ENCODE measurements at regions not wholly inside any gene's neighbourhood (a gene's known extent, or its start where the extent isn't known, plus 50 kb on each side); places are given as distances from the start of the nearest gene placed in this dataset.
"Not testable (repeated sequence)": the region's sequence is repeated elsewhere in the genome, so short reads cannot be mapped to it uniquely, and the experiment has no call there.

DNA sequence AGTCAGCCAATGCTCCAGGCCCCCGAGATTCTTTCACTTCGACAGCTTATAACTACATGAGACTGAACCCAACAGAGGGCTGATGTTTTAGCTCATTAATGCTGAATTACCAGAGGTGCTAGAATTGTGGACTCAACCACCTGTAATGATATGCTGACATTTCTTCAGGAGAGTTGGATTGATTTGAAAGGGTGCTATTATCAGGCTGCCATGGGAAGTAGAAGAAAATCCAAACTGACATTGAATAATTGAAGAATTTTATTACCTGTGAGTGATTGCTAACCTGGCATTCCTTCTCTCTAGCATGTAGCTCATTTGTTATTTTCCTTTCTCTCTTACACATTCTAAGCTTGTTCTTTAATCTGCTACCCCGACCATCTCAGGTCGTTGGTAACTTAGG is 488.8 kb downstream of the PID1 start:
- DNase-seq, result no peak

DNA sequence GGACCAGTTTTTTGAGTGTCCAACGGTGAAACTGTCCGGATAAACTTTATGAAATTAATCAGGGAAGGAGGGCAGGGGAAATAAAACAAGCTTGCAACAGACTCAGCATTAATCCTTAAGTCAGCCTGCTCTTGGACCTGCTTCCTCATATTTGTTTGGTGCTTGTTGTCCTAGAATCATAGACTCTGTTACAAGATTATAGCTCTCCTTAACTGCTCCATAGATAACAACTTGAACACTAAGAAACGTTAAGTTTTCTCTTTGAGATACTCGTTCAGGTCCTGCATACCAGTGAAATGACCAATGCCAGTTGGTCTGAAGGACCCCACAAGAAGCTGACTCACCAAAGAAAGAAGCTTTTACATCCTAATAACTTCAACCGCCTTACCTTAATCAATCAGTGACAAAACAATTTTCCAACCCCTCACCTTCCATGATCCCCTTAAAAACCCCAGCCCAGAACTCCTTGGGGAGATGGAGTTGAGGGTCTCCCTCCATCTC is 493.2 kb downstream of the PID1 start:
- no peak for DNase-seq

- DNase-seq, result no peak
Observed at GRCh38 chr2:228774548-228774947, 496.5 kb downstream of the PID1 start.

DNA sequence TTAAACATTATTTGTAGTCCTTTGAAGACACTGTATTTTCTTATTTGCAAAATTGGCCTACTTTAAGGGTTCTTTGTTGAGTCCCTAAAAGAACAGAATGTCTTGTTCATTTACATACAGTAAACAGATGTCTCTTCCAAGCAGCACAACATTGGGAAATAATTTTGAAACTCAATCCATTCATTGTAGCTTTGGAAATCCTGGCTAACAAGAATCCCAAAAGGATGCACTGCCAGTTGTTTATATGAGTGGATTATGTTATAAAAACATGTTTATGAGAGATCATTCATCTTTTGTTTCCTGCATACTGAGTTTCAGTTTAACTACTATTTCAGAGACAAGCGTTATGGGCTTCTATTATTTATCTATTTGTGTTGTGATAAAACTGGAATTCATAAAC is 499.3 kb downstream of the PID1 start:
- no peak for DNase-seq

GRCh38 chr2:228771315-228771714 is 499.8 kb downstream of the PID1 start:
- DNase-seq, result no peak

DNA sequence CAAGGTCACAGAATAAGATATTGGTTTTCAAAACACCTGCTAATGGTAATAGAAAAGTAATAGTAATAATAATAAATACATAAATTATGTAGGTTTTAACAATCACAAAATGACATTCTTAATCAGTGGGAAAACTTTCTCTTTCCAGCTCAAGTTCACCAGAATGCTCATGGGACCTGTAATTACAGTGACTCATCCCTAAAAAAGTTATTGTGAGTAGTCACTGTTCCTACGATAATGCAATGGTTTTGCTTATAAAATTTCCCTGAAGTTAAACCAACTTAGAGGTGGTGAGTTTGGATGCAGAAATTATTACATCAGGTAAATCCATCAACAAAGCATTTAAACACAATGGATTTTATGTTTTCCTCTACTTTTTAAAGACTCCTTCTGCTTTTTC is 502.3 kb downstream of the PID1 start:
- DNase-seq, result no peak

- DNase-seq, result not testable (repeated sequence)
Observed at GRCh38 chr2:228768141-228768540, 502.9 kb downstream of the PID1 start.

DNA sequence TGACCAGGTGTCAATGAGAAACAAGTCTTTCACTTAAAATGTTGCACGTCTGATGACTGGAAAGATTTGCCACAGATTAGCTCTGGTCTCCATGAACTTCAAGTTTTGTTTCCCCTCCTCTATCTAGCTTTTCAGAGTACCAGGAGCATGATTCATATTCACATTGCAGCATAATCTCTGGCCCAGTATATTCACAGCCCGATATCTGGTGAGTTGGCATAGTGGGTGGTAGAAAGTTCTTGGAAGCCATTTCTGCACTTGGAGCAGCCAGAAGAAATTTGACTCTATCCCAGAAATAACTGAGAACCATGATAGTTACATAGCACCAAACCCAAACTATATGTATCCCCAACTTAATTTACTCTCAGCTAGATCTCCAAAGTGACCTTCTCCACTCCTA is 503.9 kb downstream of the PID1 start:
- DNase-seq, result no peak

DNA sequence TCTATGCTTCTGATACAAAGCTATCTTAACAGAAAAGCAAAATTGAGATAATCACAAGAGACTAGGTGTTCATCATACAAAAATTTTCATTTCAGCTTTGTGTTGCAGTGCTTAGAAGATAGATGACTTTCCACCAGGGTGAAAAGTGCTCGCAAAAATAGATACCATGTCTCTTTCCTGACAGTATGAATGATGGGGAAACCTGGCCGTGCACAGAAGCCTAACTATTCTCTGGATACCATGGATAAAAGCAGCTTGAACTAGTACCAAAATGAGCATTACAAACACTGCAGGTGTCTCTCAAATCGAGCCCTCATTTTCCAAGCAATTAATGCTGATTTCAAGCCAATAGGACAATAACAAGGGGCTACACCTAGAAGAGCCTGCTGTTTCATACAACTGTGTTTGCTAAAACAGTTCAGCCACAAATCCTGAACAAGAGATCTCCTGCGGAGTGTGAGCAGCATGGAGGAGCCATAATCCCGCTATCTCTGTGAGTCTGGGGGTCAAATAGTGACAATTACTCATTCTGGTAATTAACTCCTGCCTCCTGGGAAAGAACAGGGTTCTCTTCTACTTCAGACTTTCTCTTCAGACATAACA is 507.6 kb downstream of the PID1 start:
- peak; percentile 77 for DNase-seq

GRCh38 chr2:228762565-228762964 is 508.5 kb downstream of the PID1 start:
- no peak for DNase-seq

GRCh38 chr2:228755661-228756060 is 515.4 kb downstream of the PID1 start:
- not testable (repeated sequence) for DNase-seq

DNA sequence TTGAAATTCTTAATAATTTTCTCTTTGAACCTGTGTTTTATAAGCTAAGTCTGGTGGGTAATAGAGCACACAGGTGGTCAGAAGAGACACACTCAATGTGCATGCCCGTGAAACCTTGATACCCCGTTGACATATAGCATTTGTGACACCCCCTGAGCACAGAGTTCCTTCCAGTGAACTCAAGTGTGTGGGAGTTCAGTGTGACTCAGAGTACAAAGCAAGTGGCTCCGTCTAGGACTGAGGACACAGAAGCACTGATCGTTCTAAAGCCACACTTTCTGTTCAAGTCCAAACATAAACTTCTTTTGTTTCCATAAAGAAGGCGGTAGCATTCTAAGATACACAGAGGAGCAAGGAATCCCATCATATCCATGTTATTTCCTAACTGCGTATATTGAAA is 523.6 kb downstream of the PID1 start:
- DNase-seq, result no peak

DNA sequence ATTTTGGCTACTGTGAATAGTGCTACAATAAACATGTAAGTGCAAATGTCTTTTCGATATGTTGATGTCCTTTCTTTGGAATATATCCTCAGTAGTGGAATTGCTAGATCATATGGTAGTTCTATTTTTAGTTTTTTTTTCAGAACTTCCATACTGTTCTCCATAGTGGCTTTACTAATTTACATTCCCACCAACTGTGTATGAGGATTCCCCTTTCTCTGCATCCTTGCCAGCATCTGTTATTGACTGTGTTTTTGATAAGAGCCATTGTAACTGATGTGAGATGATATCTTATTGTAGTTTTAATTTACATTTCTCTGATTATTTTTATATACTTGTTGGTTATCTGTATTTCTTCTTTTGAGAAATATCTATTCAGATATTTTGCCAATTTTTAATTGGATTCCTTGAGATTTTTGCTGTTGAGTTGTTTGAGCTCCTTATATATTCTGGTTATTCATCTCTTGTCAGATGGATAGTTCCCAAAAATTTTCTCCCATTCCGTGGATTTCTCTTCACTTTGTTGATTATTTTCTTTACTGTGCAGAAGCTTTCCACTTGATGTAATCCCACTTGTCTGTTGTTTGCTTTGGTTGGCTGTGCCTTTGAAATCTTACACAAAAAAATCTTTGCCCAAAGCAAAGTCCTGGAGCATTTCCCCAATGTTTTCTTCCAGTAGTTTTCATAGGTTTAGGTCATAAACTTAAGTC is 532.3 kb downstream of the PID1 start:
- no peak for DNase-seq

DNA sequence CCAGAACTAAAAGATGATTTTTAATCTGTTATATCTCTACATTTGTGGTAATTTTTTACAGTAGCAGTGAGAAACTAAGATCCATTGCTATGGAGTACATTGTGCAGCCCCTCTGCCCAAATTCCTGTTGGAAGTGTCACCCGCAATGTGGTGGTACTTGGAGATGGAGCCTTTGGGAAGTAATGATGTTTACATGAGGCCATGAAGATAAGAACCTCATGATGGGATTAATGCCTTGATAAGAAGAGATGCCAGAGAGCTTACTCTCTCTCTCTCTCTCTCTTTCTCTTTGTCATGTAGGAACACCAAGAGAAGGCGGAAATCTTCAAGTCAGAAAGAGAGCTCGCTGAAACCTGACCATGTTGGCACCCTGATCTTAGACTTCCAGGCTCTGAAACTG is 535.4 kb downstream of the PID1 start:
- DNase-seq, result no peak

GRCh38 chr2:228731517-228731916 is 539.6 kb downstream of the PID1 start:
- no peak for DNase-seq

- DNase-seq, result no peak
Observed at GRCh38 chr2:228728961-228729360, 542.1 kb downstream of the PID1 start.

- DNase-seq, result no peak
Observed at GRCh38 chr2:228725031-228725430, 543.5 kb upstream of the SPHKAP start.

DNA sequence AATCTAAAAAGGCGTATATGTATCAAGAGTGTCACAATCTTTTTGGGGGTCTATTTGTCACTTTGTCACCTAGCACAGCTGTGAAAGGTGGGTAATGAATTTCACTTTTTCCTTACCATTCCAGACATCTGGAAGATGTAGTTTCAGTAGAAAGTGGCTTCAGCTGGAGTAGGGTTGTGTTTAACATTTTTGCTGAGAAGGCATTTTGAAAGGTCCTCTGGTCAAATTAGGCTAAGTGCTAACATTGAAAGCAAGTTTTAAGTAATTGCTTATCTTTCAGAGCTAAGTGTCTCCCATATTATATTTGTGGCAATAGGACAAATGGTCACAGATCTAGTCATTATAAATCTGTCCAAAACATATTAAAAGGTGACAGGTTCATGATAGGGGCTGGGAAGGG is 542.1 kb upstream of the SPHKAP start:
- DNase-seq, result no peak

- DNase-seq, result no peak
Observed at GRCh38 chr2:228722311-228722710, 540.8 kb upstream of the SPHKAP start.

DNA sequence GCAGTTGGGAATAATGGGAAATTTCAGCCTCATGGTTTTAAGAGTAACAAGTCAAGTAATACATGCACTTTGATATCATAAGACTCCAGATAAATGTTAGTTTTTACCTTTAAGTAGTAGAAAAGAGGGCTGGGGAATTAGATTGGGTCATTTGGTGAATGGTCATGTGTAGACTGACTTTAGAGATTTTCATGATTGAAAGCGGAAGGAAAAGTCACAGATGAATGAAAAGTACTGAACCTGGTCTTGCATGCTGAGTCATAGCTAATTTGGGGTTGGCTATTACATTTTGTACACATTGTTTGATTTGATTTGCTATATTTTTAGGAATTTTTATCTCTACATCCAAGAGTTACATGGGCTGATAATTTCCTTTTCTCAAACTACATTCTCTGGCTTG is 539.4 kb upstream of the SPHKAP start:
- no peak for DNase-seq

DNA sequence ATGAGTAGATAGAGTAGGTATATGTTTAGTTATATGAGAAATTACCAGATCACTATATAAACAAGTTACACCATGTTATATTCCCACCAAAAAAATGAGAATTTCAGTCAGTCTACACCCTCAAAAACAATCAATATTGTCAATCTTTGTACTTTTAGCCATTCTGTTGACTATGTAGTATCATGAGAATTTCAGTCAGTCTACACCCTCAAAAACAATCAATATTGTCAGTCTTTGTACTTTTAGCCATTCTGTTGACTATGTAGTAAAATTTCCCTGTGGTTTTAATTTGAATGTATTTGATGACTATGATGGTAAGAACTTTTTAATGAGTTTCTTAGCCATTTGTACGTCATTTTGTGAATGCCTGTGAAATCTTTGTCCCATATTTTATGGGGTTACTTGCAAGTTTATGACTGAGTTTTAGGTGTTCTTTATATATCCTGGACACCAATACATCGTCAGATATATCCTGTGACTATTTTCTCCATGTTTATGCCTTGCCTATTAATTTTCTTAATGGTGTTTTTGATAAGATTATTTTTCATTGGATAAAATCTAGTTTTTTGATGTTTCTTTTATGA is 528.4 kb upstream of the SPHKAP start:
- no peak for DNase-seq

DNA sequence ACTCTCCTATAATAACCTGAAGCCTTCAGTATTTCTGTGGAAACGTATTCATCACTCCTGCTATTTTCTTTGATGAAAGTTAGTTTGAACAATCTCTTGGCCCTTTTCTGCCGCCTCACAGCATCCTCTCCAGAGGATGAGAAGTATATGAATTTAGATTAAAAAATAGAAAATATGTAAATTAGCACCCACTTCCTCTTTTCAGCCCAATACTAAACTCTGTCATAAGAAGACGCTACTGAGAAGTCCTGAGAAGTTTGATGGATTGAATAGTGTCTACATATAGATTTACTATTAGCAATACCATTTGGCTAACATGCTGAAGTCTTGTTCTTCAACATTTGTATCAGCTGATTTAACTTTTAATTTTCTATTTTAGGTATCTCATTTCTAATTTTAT is 526.4 kb upstream of the SPHKAP start:
- DNase-seq, result no peak

DNA sequence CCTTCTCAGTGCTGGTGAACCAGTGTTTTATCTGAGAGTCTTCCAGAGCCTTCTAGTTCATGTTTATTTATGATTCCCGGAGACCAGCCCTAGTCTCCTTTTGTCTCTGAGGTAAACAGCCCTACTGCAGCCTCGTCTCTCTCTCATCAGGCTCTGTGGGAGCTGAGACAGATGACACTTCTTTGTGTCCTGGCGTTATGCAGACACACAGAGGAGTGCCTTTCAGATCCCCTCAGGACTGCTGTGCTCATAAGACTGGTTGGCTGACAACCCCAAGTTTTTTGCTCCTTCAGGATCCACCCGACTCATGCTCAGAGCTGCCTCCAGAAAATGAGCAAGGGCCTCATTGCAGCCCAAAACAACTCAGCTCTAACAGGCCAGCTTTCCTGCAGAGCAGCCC is 523.8 kb upstream of the SPHKAP start:
- DNase-seq, result no peak

DNA sequence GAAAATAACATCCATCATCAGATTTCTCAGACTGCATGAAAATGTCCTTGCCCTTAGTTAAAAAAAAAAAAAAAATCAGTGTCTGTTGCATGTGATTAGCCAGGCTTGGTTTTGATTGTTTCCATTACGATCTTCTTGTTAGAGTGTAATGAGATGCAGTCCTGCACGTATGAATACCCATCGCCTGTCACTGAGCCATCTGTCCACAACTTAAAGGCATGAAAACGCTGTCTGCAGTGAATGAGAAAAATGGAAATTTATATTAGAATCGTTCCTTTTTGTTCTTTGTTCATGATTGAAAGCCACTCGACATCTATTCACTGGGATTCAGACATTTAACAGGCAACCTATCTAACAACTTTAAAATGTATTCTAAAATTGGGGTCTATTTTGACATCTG is 521.7 kb upstream of the SPHKAP start:
- DNase-seq, result no peak

- no peak for DNase-seq
Observed at GRCh38 chr2:228701506-228701905, 520.0 kb upstream of the SPHKAP start.

Data from COR-L47 (cell line).